HG03159 (cell line): ENCODE measurements at regions not wholly inside any gene's neighbourhood (a gene's known extent, or its start where the extent isn't known, plus 50 kb on each side); places are given as distances from the start of the nearest gene placed in this dataset.
"Not testable (repeated sequence)": the region's sequence is repeated elsewhere in the genome, so short reads cannot be mapped to it uniquely, and the experiment has no call there.

ENCODE experiments used
- ATAC-seq: cut with Tn5 transposase; IDR thresholded peaks from one replicate; pipeline ENCODE4 v1.9.1; 2021; ENCODE audit warnings: mild to moderate bottlenecking, moderate library complexity; ENCODE audit not compliant: unreplicated experiment

DNA sequence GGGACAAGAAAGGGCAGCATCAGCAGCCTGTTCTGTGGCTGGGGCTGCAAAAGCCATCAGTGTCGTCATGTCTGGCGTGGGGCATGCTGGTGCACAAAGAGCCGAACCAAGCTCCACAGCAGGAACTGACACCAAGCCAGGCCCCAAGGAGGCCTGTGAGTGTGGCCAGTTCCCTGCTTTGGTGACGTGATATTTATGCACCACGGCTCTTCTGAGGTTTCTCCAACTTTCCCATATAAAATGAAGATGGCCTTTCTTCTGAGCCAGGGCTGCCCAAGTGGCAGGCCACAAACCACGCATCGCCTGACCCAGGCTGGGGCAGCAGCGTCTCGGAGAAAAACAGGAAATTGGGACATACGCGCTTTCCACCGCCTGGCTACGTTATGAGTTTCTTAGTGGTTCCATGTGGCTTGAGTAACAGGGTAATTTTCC, 109.9 kb downstream of the RIN2 start:
- ATAC-seq: no peak

DNA sequence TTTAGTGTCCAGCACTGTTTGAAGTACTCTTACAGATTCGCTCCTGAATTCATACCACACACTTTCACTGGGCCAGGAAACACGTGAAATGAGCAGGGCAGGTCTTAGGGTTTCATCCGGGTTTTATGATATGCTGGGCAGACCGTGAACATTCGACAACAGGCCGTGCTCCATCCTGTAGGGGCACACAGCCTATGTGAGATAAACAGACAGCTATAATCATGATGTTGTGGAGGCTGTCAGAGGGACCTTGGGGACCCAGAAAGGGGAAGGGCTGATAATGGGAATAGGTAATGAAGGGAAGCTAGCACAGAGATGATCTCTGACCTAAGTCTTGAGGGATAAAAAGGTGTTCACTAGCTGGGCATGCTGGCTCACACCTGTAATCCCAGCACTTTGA, 110.4 kb downstream of the RIN2 start:
- no peak for ATAC-seq

DNA sequence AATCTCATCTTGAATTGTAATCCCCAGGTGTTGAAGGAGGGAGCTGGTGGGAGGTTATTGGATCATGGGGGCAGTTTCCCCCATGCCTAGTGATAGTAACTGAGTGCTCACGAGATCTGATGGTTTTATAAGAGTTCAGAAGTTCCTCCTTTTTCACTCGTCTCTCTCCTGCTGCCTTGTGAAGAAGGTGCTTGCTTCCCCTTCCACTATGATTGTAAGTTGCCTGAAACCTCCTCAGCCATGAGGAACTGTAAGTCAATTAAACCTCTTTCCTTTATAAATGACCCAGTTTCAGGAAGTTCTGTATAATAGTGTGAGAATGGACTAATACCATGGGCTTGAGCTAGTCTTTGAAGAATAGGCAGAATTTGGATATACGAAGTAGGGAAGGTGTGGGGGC, 113.9 kb downstream of the RIN2 start:
- no peak for ATAC-seq

DNA sequence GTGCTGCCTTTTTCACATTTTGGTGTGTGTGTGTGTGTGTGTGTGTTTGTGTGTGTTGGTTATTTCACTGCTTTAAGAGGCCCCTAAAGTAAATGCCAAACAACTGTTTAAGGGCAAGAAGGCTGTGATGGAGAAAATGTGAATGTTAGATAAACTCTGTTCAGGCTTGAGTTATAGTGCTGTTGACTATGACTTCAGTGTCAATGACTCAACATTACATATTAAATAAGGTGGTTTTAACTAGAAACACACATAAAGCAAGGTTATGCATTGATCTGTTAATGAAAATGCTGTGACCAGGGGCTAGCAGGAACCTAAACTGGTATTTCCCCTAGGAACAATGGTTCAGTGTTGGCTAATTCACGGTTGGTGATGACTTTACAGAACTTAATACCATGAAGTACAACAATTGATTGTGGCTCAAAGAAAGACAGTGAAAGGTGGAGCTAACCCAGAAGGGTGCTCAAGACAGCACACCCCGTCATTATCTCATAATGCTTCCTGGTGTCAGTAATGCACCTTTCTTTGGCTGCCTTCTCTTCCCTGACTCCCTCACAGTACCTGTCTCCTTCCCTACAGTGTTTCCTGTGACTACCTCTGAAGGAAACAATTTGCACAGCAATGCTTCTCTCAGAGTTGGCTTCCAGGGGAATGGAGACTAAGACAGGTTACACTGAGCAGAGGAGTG, 116.1 kb downstream of the RIN2 start:
- no peak for ATAC-seq

DNA sequence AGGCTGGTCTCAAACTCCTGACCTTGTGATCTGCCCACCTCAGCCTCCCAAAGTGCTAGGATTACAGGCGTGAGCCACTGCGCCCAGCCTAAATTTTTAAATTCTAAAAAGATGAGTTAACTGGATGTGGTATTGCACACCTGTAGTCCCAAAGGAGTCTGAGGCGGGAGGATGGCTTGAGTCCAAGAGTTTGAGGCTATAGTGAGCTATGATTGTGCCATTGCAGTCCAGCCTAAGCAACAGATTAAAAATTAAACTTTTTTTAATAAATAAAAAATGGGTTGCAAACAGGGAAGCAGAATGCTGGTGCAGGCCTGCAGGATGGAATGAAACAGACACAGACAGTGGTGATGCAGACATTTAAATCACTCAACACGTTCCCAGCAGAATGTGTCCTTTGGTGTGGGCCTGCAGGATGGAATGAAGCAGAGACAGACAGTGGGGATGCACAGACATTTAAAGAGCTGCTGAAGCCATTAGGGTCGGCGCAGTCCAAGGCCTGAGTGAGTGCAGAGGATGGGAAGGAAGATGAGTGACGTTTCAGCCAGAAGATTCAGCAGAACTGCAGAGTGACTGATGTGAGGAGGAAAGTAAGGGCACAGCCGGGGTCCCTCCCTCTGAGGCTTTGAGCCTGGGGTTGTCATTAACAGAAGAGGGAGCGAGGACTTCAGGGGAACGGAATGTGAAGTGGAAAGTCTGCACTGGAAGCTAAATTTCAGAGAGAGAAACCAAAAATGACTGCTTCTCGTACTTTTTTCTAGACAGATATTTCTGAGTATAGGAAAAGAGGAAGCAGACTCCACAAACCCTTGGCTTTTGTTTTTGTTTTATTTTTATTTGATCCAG, 117.5 kb downstream of the RIN2 start:
- no peak for ATAC-seq

DNA sequence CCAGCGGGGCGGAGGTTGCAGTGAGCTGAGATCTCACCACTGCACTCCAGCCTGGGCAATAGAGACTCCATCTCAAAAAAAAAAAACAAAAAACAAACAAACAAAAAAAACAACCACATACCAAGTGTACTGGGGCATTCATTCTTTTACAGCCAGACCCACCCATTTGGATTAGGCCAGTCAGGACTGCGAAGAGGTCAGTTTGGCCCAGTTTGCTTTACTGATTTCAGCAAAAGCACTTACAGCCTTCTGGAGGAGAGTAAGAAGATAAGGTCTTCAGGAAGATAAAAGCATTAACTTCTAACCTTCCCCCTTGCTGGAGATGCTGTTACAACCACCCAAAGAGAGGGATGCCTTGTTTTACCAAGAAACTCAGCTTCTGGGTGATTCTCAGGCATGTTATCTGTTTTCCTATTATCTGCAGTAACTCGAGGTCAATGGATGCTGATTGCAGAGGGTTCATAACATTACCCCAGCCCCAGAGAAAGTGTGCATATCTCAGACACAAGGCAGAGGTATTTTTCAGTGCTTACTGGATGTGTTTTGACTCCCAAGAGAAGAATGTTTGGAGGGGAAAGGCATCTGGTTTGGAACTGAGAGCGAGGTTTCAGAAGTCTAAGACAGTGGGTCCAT, 118.9 kb downstream of the RIN2 start:
- ATAC-seq: no peak

DNA sequence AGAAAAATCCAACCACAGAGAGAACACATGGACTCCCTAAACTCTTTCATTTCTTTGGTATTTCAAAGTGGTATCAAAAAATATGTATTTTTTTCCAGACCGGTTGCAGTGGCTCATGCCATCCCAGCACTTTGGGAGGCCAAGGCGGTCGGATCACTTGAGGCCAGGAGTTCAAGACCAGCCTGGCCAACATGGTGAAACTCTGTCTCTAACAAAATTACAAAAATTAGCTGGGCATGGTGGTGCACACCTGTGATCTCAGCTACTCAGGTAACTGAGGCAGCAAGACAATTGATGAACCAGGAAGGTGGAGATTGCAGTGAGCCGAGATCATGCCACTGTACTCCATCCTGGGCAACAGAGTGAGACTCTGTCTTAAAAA, 121.8 kb downstream of the RIN2 start:
- not testable (repeated sequence) for ATAC-seq

DNA sequence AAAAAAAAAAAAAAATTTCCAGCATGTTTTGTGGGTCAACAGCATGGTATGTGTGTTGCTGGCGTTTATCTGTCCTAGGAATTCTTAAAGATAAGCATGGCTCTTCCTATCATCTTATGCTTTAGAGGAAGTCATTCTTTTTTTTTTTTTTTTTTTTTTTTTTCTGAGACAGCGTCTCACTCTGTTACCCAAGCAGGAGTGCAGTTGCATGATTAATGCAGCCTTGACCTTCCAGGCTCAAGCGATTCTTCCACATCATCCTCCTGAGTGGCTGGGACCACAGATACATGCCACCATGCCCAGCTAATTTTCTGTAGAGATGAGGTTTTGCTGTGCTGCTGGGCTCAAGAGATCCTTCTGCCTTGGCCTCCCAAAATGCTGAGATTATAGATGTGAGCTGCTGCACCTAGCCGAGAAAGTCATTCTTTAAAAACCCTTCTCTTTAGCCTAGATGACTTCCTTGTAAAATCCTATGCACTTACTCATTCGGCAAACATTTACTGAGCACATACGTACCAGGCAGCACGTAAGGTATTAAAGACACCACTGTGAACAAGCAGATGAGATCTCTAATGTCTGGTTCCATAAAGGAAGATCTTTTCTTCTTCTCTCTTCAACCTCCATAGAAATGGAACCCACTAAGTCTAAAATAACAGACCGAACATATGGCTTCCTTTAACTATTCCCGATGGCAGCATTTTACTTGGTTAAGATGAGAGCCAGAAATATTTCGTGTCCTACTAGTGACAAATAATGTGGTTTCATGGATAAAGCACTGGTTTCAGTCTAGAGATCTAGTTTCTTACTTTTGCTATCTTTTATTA, 122.4 kb downstream of the RIN2 start:
- ATAC-seq: no peak

DNA sequence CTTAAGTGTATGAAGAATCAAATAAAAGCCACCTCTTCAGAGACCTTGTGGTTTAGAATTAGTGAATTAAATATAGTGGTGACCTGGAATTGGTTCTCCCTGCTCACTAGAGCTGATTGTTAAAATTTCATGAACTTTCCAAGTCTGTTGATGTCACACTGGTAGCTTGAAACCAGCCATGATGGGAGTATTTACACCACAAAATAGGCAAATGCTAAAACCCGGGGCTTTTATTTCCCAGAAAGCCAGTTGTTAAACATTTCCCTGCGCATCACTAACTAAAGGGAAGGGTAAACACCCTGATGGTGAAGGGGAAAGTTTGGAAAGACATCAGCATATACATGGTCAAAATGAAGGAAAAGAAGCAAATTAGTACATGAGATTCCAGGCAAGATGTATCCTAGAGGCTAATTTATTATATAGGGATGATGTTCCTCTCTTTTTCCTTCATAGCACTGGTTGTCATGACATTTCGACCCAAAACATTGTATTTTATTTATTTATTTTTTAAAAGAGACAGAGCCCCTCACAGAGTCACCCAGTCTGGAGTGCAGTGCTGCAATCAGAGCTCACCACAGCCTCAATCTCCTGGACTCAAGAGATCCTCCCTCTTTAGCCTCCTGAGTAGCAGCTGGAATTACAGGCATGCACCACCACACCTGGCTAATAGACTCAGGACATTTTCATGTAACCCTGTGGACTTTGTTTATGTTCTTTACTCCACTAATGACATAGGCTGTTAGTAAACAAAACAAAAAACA, 123.2 kb downstream of the RIN2 start:
- no peak for ATAC-seq

DNA sequence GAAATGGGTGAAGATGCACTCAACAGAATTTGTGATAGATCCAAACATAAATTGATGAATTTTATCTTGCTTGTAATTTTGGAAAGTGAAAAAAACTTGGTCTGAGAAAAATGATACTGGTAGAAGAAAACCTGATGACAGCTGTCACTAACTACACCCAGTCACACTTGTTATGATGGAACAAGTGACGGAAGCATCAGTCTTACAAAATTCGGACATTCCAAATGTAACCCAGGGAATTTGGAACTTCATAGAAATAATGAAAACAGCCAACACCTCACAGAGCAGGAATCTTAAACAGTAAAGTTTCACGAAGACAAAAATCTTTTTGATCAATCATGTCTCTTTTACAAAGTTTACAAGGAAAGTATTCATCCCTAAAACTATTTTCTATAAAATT, 123.9 kb downstream of the RIN2 start:
- ATAC-seq: no peak

DNA sequence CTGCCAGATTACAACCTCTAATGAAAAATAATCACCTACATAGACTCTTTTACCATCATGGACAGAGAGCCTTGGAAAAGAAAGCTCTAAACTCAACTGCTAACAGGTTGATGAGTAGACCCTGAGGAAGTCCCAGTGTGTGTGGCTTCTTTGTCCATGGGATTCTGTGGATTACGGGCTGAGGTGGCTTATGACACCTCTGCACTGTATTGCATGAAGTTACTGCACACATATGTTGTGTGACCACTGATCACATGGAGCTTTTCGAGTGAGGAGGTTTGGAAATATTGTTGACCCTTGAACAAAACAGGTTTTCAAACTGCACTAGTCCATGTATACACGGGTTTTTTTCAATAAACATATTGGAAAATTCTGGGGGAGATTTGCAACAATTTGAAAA, 124.4 kb downstream of the RIN2 start:
- ATAC-seq: no peak

DNA sequence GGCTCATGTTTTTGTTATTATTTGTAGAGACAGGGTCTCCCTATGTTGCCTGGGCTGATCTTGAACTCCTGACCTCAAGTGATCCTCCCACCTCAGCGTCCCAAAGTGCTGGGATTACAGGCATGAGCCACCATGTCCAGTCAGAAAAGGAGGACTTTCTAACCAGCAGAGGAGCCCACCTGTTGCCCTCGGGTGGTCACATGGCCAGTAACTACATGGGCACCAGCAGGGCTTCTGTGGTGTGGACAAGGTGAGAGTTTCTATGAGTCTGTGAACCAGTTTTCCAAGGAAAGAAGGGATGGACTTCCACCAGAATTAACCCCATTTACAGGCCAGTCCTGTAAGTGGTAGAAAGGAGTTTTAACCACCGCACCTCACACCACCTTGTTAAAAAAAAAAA, 125.4 kb downstream of the RIN2 start:
- no peak for ATAC-seq

DNA sequence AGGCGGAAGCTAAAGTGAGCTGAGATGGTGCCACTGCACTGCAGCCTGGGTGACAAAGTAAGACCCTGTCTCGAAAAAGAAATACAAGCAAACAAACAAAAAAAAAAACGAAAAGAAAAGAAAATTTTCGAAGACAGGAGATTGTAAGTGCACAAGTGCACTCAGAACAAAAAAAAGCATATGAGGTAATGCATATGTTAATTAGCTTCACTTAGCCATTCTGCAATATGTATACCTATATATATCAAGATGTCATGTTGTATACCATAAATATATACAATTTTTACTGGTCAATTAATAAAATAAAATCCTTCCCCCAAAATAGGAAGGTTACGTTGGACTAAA, 127.5 kb downstream of the RIN2 start:
- ATAC-seq: no peak

DNA sequence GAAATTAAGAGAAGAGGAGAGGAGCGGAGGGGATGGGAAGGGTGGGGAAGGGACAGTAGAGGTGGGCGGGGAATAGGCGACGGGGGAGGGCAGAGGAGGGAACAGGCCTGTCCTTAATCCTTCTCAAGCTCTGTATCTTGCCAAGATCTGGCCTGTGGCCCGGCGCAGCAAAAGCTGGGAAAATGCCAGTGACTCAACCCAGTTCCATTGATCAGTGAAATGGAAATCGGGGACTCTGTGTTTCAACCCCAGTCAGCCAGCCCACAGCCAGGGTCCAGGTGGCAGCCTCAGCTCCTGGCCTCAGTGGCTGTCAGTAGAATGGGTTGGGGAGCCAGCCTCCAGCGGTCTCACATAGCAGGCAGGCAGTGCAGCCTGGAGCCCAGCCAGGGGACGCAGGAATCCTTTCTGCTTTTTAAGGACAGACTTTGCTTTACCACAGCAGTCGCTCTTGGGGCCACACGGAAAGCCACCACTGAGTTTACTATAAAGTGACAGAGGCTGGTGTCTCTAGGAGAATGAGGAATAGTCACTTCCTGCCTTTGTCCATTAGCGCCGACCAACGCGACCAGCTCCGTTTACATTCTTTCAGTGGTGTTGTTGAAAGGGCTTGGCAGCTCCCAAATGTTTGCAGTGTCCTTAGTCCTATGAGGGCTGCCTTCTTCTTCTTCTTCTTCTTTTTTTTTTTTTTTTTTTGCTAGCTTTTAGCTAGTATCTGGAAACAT, 128.0 kb downstream of the RIN2 start:
- ATAC-seq: no peak

DNA sequence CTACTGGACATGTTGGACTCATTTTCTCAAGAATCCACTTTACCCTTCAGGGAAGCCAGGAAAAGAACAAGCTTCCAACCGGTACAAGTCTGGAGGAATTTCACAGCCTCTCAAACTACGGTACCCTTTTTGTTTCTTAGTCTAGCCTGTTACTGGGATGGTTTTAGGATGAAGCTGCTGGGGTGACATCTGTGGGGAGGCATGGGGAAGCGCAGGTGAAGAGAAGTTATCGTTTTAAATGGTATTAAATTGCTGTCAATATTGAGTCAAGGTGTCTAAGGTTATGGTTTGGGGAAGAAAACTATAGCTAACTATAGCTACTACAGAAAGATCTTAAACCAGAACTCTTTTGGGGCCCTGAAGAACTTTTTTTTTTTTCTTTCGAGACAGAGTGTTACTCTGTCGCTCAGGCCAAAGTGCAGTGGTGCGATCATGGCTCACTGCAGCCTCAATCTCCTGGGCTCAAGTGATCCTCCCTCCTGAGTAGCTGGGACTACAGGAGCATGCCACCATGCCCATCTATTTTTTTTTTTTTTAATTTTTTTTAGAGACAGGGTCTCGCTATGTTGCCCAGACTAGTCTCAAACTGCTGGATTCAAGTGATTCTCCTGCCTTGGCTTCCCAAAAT, 128.7 kb downstream of the RIN2 start:
- no peak for ATAC-seq

DNA sequence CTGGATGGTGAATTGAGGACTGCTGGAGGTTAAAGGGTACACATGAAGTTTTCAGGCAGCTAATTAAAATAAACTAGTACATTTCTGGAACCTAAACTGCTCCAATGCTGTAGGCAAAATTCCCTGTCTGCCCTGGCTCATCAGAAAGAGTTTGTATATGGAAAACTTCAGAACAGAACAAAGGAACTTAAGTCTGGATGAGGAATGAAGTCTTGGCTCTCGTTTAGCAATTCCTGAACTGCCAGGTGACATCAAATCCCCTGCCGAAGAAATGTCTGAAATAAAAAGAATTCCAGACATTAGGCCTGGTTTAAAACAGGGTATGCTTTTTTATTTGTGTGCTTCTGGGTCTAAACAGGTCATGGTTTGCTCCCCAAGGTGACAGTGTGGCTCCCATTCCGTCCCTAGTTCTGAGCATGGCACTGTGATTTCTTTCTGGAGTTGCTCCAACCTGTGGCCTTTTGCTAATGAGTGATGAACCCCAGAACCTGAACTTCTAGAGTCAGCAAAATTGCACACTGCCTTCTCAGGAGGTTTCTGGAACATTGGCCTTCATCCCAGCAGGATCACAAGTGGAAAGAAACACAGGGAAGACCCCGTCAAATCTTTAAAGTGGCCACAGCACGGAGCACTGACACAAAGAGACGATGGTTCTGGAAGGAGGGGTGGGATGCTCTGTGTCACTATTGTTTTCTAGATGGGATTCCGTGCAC, 129.4 kb upstream of the NAA20 start:
- no peak for ATAC-seq

DNA sequence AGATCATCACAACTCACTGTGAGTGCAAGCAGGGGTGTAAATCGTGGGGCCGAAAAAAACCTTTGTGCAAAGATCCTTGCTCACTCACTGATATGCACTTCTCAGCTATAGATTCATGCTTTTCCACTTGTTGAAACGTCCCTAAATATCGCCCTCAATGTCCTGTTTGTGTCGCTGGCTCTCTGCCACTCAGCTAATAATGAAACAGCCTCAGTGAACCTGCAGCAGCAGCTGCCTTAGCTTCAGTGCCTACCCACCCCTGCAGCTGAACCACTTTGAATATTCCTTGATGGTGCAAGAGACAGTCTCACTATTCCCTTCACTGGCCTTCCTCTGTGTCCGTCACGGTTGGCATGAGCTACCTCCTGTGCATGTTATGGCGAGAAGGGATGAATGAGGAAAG, 128.9 kb upstream of the NAA20 start:
- no peak for ATAC-seq

DNA sequence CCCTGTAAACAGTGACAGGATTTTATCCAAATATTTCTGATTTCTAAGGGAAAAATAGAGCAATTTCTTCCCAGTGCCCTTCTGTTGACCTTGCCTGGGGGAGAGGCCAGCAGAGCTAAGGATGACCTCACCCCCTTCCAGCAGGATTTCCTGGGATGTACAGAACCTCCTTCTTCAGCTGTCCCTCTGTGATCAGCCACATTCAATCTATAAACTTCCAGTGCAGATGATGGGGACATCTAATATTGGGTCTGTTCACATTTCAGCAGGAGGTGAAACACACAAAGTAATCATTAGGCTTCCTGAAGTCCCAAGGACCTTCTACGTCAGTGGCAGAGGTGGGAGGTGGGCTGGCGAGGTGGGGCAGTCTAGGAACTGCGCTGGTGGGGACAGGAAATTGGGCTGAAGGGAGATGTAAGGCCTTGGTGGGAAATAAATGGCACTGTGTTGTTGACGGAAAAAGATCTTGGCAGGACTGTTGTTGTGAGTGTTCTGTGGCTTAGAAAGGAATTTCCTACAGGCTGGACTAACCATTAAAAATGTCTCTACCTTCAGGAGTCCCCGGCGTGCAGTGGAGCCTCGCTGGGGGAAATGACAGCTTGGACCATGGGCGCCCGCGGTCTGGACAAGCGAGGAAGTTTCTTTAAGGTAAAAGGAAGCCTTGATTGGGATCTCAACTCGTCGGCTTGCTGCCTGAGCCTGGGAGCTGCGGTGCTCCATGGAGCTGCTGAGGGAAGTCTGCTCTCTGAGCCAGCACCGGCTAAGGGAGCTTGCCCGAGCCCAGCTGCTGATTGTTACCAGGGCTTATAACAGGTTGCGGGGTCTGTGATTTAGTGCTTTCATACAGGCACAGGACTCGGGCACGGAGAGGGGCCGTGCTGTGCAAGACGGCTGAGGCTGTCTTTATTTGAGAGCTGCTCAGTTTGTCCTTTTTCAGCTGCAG, 127.9 kb upstream of the NAA20 start:
- ATAC-seq: no peak
